ENCODE measurements at regions not wholly inside any gene's neighbourhood (a gene's known extent, or its start where the extent isn't known, plus 50 kb on each side); places are given as distances from the start of the nearest gene placed in this dataset.
A peak's percentile ranks its signal among the peaks of the same experiment; 100 is the strongest.

- DNase-seq (ENCODE audit: low read depth): no peak
- TF ChIP-seq CTCF (IDR thresholded peaks at IDR 0.05; ENCODE audit: insufficient read depth, low read depth, low read length, missing control alignments): no peak
- no peak overlapping the region for H3K4me3 ChIP-seq (ENCODE audit: low read length)
Measured at GRCh38 chr6:2550247-2550646, 200.5 kb downstream of the MYLK4 start.

GRCh38 chr6:2549834-2550233 lies 200.9 kb downstream of the MYLK4 start:
- TF ChIP-seq CTCF (IDR thresholded peaks at IDR 0.05; ENCODE audit: insufficient read depth, low read depth, low read length, missing control alignments): no peak
- no peak overlapping the region for H3K4me3 ChIP-seq (ENCODE audit: low read length)
- peak; percentile 18 for DNase-seq (ENCODE audit: low read depth)

- H3K4me3 ChIP-seq (ENCODE audit: low read length): no peak overlapping the region
- no peak for TF ChIP-seq CTCF (IDR thresholded peaks at IDR 0.05; ENCODE audit: insufficient read depth, low read depth, low read length, missing control alignments)
Measured at GRCh38 chr6:2547355-2547754, 203.4 kb downstream of the MYLK4 start.

GRCh38 chr6:2546901-2547300 lies 203.8 kb downstream of the MYLK4 start:
- no peak for DNase-seq (ENCODE audit: low read depth)
- no peak overlapping the region for H3K4me3 ChIP-seq (ENCODE audit: low read length)
- no peak for TF ChIP-seq CTCF (IDR thresholded peaks at IDR 0.05; ENCODE audit: insufficient read depth, low read depth, low read length, missing control alignments)

More at GRCh38 chr6:2547355-2547754, 203.4 kb downstream of the MYLK4 start:
- no peak for DNase-seq (ENCODE audit: low read depth)

GRCh38 chr6:2545383-2546038 lies 205.2 kb downstream of the MYLK4 start:
- DNase-seq (ENCODE audit: low read depth): no peak
- TF ChIP-seq CTCF (IDR thresholded peaks at IDR 0.05; ENCODE audit: insufficient read depth, low read depth, low read length, missing control alignments): no peak
- no peak overlapping the region for H3K4me3 ChIP-seq (ENCODE audit: low read length)

GRCh38 chr6:2543321-2543720 lies 207.4 kb downstream of the MYLK4 start:
- TF ChIP-seq CTCF (IDR thresholded peaks at IDR 0.05; ENCODE audit: insufficient read depth, low read depth, low read length, missing control alignments): no peak
- H3K4me3 ChIP-seq (ENCODE audit: low read length): no peak overlapping the region
- DNase-seq (ENCODE audit: low read depth): no peak

GRCh38 chr6:2542858-2543218 lies 207.9 kb downstream of the MYLK4 start:
- DNase-seq (ENCODE audit: low read depth): peak; percentile 85
- no peak for TF ChIP-seq CTCF (IDR thresholded peaks at IDR 0.05; ENCODE audit: insufficient read depth, low read depth, low read length, missing control alignments)
- H3K4me3 ChIP-seq (ENCODE audit: low read length): no peak overlapping the region

Measured in epithelial cell of esophagus (primary cell).